SHP77 (cell line): ENCODE measurements at regions not wholly inside any gene's neighbourhood (a gene's known extent, or its start where the extent isn't known, plus 50 kb on each side); places are given as distances from the start of the nearest gene placed in this dataset.

Experiments
- DNase-seq, 2 experiments: peaks; one replicate each; lab custom pipeline; 2025; lab: John Stamatoyannopoulos, UW

DNA sequence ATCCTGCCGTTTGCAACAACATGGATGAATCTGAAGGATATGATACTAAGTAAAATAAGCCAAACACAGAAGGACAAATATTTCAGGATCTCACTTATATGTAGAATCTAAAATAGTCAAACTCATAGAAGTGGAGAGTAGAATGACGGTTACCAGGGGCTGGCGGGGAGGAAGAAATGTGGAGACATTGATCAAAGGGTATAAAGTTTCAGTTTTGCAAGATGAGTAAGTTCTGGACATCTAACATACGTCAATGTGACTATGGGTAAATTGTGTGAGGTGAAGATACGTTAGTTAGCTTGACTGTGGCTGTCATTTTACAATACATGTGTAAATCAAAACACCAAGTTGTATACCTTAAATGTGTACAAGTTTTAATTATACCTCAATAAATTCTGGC is 200.3 kb downstream of the SNX18 start:
- DNase-seq, result no peak

DNA sequence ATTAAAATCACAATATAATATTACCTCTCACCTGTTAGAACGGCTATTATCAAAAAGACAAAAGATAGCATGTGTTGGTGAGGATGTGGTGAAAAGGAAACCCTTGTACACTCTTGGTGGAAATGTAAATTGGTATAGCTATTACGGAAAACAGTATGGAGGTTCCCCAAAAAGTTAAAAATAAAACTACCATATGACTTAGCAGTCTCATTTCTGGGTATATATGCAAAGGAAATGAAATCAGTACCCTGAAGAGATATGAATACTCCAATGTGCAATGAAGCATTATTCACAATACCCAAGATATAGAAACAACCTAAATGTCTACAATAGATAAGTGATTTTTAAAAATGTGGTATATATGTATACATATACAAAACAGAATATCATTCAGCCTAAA is 199.9 kb downstream of the SNX18 start:
- no peak for DNase-seq

DNA sequence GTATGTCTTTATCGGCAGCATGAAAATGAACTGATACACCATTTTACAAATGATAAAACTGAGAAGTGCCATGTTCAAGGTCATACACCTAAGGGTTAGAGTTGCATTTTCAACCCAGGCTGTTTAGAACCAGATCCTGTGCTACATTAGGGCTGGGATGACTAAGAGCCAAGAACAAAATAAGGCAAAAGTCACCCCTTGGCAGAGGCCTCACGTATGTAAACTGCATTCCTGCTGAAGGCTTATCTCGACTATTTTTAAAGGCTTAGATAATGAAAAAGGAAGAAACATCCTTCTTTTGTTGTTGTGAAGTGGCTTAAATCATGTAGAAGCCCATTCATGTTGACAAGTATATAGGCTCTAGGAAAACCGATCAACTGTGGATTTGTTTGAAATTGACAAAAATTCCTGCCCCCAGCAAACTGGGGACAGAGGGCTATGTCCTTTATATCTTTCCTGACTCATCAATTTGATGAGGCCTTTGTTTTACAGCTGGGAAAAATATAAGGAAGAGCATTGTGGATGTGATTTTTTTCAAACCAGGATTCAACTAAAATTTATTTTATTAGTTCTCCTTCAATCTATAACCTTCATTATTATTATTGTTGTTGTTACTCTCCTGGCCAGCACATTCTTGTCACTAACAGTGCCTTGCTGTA is 196.5 kb downstream of the SNX18 start:
- no peak for DNase-seq

DNA sequence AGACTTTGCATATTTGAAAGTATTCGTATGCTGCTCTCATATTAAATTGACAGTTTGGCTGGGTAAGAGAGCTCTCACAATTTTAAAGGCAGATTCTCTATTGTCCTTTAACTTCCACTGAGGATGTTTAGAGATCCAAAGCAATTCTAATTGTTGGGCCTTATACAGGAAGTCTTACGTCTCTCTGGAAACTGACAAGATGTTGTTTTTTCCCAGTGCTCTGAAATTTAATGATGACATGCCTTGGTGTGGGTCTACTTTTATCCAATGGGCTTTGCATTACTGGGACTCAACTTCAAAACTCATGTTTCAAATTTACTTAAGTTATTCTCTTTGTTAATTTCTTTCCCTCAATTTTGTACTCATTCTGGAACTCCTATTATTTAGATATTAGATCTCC is 191.5 kb downstream of the SNX18 start:
- no peak for DNase-seq

DNA sequence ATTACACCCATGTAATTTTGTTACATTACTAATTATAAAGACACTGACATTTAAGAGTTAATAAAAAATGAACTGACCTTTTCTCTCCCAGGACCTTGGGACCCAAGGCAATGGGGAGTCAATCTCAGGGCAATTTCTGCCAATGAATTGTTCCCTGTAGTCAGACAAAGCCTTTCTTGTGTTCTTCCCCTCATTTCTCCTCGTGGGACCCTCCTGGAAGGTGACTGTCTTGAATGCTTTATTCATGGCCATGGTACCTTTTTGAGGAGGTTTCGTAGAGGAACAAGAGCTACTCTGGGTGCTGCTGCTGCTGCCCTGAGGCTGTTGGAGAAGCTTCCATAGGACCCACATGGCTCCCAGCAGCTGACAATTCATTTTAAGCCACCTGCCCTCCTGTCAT is 190.3 kb downstream of the SNX18 start:
- no peak for DNase-seq

DNA sequence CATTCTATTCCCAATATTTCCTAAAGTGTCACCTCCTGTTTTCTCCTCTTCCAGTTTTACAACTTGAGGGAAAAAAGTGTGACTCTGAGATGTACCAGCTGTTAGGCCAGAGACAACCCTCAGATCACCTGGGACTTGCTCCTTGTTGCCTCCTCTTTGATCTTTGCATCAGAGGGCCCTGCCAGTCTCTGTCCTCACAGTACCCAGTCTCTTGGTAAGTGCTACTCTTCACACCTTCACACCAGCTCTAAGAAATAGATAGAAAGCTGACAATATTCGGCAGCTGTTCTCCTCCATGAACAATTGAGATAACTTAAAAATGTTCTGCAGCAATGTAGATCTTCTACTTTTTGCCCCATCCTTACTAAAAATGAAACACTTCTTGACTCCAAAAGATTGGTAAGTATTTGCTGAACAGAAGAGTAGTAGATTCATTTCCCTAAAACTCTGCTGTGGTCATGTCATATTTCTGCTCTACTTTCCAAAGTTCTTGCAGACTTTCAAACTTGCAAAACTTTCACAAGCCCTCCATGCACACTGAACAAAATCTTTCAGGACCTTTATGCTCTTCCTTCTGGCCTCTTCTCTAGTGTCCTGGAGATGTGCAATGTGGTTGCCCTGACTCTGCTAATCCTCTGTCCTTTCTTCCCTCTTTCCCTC is 188.6 kb downstream of the SNX18 start:
- DNase-seq, result no peak

DNA sequence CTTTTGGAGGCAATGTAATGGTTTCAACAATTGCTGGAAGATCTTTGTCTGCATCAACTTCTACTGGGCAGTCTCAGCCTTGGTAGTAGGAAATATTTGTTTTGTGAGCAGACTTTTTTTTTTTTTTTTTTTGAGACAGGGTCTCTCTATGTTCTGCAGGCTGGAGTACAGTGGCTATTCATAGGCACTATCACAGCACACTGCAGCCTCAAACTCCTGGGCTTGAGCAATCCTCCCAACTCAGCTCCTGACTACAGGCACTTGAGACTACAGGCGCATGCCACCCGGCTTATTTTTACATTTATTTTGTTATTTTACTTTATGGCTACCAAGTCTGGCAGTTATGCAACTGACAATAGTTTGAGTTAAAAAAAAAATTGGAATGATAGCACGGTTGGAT is 187.3 kb downstream of the SNX18 start:
- no peak for DNase-seq

DNA sequence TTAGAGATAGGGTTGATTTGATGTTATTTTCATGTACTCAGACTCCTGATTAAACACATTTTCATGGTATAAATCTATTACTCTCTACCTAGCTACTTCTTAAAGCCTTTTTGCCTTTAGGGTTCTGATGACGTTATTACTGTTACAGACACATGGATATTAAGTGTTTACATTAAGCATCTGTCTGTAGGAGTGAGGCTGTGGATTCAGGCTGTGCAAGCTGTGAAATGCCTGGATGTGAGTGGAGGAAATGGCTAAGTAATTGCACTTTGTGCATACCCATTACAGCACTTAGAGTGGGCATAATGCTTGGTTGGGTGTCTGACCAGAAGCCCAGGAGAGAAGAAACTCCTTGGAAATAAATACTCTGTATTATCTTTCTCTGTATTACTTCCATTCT is 186.8 kb downstream of the SNX18 start:
- DNase-seq, result no peak

DNA sequence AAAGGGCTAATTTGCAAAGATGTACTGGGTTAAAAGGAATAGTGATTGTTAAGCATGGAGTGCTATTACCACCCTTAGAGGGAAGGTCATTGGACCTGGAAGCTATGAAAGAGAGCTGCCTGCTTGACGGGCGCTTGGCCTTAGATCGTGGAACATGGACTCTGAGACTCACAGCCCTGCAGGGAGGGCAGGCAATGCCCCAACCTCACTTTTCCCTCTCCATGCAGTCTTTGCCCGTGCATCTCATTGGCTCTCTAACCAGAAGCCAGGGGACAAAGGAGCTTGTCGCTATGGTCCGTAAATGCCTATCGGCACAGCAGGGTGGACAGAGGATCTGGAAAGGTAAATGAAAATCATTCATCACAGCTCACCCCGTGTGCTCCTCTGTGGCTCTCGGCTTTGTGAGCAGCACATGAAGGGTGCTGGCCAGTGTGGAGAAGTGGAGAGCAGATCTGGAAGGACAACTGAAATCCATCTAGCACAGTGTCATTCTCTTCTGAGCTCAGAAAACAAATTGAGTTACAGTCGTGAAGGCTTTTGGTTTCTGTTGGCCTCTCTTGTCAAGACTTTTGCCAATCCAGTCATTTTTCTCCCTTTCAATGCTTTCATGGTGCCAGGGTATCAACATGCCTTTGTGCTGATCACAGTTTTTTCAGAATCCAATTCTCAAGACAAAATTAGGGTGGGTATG is 186.2 kb downstream of the SNX18 start:
- no peak for DNase-seq

DNA sequence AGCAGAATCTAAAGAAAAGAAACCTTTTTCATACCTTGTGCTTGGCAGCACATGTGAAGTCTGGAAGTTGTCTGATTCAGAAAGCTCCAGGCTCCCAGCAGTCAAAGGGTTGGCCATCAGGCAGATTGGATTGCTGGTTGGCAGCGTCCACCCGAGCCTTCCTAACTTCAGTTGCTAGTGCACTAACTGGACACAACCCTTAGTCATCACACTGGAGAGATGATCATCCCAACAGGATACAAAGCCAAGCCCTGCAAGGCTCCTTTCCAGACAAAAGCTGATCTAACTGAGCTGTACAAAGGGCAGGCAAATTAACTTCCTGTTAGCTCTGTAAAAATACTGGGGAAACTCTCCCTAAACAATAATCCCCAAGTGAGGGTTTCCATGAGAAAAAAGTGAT is 185.6 kb downstream of the SNX18 start:
- no peak for DNase-seq

DNA sequence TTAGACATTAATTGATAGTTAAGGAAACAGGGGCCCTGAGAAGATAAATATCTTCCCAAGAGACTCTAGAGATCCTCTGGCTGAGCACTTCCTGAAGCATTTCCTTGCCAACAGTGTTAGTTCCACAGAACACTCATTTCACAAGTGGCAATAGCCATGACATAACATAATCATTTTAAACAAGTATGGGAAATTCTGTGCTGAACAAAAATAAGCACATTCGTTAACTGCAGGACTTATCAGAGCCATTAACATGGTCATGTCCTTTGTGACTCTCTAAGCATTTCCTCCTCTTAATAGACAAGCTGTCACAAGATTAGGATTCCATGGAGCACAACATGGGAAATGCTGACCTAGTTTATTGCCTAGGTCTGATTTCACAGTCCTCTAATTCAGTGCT is 184.9 kb downstream of the SNX18 start:
- DNase-seq, result no peak

DNA sequence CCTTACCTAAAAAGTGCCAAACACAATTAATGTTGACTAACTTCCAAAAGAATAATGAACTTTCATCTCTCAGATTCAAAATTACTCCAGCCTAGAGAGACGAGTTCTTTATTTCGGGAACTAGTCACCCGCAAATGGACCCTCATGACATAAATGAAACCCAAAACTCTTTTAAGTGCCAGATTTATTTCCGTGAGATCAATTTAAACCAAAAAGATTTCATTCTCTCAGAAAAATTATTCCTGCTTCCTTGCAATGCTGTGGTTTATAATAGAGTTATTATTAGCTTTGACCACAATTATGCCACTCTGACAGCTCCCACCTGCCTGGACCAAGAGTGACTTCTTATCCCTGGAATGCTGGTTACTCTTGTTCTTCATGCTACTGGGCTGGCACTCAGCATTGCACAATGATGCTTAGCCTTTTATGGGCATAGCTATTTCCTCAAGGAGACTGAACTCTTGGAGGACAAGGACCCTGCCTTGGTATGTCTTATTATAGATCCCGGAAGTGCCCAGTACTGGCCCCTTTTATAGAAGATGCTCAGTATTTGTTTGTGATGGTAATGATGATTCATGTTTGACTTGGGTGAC is 183.5 kb downstream of the SNX18 start:
- no peak for DNase-seq

DNA sequence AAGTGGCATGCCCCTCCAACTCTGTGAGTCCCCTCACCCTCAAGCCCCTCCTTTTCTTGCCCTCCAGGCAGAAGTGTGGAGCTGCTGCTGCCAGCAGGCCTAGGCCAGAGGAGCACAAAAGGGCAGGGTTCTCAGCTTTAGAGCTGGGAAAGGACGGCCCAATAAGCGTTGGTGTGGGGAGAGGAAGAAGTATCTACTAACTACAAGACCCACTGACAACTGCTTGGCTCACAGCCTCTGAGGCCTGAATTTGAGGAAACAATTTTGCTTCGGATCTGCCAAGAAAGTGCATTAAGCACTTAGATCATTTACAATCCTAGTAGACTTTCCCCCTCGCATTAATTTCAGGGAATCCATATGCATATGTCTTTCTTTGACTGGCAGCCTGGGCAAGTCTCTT is 179.4 kb downstream of the SNX18 start:
- DNase-seq, result no peak

DNA sequence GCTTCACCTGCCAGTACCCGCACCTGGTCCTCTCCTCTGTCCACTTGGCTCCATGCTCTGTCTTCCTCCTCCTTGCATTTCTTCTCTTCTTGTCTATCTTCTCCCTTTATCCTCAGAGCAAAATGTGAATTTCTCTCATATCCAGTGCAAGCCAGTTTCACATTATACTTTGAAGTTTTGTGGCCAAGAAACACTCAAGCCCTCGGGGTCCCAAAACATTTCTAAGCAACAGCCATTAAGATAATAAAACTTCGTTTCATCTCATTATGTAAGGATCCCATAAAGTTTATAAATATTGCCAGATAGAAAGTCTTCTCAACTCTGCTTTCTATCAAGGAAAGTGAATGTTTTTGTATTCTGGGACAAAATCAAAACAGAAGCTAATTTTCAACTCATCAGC is 178.8 kb downstream of the SNX18 start:
- DNase-seq, result no peak

DNA sequence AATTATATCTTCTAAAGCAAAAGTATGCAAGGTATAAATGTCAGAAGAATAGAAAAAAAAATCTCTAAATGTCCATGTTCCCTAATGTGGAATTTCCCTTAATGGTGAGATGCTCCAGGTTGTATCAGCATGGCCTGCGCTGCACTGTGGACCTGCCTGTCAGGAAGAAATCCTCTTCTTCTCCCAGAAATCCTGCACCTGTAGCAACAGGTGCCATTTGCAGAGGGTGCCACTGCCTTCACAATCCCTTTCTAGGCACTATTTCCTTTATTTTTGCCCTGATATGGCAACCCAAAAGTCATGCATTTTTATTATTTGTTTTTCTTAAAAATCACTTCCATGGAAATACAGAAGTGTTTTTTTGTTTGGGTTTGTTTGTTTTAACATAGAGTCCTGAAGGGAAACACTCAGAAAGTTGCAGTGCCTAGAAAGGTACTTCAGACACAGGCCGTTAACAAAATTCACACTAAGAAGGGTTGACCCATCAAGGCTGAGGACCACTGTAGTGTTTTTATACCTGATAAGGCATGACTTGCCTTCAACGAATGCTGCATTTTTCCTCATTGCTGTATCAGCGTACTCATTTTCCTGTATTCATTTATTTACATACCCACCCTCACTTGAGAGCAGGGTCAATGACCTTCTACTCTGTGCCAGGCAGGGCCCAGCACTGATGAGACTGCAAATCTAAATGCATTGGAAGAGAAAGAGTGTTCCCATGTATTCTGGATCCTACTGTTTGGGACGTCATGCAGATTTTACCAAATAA is 177.8 kb downstream of the SNX18 start:
- DNase-seq, result no peak

DNA sequence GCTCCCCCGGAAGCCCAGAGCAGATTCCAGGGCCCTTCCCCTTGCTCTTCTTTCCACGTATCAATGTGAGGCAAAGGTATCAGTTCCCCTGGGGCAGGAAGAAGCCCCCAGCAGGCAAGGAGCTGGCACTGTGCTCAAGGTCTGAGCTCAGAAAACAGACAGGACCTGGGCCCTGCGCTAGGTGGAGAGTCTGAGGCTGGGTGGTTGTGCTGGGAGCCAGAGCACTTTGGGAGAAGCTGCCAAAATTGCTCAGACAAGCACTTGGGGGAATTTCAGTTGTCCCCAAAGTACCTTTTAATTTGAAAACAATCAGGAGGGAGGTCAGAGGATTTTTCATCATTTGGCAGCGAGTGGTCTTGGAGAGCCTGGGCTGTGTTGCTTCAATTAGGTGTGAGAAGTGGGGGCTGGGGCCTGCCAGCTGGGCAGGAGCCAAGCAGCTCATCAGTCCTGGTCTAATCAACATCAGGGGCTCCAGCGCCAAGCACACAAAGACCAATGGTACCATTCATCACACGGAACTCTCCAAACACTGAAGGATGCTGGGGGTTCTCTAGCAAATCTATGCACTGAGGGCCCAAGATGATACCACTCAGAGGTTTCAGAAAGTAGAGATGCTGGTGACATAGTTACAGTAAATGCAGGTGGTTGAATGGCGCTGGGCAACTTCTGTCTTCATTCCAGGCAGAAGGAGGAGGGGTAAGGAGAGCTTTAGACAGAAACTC is 176.5 kb downstream of the SNX18 start:
- DNase-seq, result no peak

DNA sequence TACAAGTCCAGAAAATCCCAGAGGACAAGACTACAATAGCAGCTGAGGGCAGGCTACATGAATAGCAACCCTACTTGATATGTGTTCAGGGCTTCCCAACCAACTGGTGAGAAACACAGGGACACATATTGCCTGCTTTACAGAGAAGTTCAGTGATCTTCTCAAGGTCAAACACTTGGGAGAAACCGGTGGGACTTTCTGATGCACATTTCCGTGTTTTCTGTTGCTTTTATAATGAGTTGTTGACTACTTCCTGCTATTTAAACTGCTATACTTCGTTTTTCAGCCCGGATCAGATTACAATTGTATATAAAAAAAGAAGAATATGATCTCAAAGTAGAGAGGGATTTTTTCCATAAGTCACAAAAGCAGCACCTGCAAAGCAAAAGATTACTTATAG is 175.1 kb downstream of the SNX18 start:
- no peak for DNase-seq

DNA sequence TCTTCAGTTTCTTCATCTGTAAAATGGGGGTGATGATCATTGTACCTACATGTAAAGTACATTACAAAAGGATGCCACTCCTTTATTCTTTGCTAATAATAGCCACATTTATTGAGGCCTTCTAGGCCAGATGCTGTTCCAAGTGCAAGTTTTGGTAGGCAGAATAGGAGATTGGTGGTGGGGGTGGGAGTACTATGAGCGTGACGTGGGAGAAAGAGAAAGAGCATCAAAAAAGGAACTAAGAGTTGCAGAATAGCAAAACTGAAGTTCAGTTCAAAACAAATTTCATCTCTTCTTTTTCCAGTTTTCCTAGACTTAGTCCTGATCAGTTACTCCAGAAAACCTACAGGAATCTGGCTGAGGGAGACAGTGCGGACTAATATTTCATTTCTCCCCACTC is 174.1 kb downstream of the SNX18 start:
- no peak for DNase-seq

DNA sequence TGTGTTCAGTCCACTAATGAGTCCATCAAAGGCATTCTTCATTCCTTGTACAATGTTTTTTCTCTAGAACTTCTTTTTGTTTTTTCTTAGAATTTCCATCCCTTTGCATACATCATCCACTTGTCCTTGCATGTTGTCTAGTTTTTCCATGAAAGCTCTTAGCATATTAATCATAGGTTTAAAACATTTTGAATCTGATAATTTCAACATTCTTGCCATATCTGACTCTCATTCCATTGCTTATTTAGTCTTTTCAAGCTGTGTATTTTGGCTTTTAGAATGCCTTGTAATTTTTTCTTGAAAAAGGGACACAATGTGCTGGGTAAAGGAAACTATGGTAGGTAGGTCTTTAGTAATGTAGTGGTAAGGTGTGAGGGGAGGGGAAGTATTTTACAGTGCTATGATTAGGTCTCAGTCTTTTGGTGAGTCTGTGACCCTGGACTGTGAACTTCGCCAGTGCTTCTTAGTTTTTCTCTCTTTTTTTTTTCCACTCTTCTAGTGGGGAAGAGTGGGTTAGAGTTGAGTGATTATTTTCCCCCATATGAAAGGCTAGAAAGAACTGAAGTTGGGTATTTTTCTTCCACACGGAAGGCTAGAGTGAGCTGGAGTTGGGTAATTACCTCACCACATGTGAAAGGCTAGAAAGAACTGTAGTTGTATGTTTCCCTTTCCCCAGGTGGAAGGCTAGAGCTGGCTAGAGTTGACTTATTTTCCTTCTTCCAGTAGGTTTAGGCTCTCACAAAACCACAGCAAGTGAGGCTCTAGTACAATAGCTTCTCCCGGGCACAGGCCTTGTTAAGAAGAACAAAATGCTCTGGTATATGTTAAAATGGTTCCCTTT is 172.1 kb downstream of the SNX18 start:
- no peak for DNase-seq

DNA sequence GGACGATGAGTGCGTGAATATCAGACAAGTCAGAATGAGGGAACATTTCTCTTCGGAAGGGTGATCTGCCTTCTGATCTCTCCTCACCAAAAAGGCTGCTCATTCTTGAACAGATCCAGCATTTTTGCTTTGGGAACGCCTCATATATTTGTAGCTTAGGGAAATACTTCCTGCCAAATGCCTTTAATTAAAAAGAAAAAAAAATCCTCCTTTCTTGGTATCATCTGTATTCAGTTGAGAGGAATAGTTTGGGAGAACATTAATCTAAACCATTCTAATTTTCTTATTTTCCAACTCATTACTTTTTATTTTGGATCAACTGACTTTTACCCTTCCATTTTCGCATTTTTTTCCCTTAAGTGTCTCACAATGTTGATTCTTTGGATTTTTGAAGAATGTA is 163.4 kb downstream of the SNX18 start:
- no peak for DNase-seq

DNA sequence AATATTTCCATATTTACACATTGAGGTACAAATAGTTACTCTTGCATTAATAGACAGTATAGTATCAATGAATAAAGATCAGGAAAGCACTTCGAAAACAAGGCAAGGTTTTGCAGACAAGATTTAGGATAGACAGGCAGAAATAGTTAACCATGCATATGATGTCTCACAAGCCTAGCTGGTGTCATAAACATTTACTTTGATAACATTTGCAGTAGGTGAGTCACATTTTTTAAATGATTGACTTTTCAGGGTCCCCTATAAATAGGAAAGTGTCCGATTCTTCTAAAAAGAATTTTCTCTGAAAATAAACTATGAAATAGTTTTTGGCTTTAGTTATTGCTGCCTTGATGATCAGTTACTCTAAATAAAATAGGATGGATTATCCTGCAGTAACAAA is 162.1 kb downstream of the SNX18 start:
- DNase-seq, result no peak
